H4 (cell line): ENCODE measurements at regions not wholly inside any gene's neighbourhood (a gene's known extent, or its start where the extent isn't known, plus 50 kb on each side); places are given as distances from the start of the nearest gene placed in this dataset.
A peak's percentile ranks its signal among the peaks of the same experiment; 100 is the strongest.
"Not testable (repeated sequence)": the region's sequence is repeated elsewhere in the genome, so short reads cannot be mapped to it uniquely, and the experiment has no call there.

Experiments used
- DNase-seq: peaks from one replicate; pipeline ENCODE4 v3.0.0-alpha.2; 2015; ENCODE audit warnings: low spot score

DNA sequence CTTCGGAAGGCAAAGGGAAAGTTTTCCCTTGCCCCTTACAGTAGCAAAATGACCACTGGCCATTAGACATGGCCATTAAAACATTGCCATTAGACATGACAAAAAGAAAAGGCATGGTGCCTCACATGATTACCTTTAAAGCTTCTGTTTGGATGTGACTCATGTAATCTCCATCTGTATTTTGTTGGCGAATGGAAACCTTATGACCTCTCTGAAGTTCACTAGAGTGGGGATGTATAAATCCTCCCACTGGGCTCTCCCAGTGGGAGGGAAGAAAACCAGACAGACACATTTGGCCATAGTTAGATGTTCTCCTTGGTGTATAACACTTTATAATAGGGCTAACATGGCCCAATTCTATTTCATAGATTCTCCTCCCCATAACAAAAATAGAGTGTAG is 152.6 kb downstream of the MAGEB17 start:
- no peak for DNase-seq

DNA sequence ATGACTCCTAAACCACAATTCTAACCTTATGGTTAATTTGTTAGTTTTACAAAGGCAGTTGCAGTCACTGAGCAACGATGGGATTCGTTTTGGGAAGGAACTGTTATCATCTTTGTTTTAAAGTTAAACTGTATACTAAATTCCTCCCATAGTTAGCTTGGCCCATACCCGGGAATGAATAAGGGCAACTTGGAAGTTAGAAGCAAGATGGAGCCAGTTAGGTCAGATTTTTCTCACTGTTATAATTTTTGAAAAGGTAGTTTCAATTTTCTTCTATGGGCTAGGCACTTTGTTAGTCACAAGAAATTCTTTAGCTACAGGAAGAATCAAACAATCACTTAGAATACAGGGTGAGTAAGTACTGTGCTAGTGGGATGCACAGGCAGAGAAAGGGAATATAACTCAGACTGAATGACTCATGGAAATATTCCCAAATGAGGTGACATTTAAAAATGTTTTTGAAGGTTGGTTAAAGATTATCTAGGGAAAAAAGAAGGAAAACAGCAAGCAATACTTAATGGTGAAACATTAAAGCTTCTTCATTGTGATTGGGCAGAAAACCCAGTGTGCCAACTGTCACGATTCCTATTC is 153.6 kb downstream of the MAGEB17 start:
- no peak for DNase-seq

DNA sequence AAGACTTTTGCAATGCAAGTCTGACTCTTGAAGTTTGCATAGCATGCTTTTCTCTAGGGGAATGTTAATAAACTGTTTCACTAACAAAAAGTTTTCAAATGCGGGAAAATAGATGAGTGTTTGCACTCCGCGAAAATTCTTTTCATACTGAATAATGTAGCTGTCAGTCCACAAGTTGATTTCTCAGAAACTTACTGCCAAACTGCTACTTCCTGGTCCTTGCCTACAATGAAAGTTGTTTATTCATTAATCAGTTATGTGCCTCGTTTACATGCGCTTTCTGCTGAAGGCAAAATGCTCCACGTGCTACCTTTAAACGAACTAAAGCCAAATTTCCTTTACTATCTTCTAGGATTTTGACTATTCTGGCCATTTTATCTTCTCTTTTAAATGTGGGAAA is 166.2 kb downstream of the MAGEB17 start:
- no peak for DNase-seq

DNA sequence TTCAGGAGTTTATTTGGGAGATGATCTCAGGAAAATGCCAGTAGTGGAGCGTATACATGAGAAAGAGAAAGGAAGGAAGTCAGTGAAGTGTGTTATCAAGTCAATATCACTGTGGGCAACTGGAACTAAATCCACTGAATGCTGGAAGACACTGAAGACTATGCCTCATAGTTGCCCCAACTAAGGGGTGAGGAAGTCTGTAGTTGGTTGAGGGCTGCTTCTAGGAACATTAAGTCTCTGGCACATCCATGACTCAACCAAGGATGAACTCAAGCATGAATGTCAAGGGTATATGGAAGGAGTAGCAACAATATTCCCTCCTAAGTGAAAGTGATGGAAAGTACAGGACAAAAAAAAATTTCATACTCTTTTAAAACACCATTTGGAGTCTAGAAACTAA is 167.9 kb downstream of the MAGEB17 start:
- no peak for DNase-seq

DNA sequence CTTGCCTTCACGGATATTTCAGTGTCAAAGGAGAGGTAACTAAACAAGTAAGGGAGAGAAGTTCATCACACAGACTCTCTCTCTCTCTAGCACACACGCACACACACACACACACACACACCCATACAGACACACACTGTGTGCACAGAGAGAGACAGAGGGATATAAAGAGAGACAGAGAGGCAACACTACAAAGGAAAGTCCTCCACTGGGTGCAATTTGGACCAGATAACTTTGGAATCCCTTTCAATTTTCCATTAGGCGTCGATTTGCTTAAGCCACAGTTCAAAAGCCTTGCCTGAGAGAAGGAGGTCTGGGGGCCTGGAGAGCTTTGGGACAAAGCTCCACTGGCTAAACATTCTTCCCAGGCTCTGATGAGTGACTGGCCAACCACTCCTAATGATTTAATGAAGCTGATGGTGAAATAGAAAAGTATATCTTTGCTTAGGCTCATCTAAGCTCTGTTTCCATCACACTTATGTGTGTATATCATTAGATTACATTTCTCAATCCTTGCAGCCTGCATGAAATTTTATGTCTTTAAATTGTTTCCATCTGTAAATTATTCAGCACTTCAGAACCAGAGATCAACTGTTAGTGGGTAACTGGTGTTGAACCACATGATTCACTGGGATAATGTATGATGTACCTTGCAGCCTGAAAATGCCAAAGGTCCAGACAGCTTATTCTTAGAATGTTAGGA is 180.8 kb downstream of the MAGEB17 start:
- no peak for DNase-seq

DNA sequence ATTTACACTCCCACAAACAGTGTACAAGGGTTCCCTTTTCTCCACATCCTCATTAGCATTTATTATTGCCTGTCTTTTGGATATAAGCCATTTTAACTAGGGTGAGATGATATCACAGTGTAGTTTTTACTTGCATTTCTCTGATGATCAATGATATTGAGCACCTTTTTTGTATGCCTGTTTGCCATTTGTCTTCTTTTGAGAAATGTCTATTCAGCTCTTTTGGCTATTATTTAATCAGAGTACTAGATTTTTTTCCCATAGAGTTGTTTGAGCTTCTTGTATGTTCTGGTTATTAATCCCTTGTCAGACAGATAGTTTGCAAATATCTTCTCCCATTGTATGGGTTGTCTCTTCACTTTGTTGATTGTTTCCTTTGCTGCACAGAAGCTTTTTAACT is 190.6 kb downstream of the MAGEB17 start:
- no peak for DNase-seq

DNA sequence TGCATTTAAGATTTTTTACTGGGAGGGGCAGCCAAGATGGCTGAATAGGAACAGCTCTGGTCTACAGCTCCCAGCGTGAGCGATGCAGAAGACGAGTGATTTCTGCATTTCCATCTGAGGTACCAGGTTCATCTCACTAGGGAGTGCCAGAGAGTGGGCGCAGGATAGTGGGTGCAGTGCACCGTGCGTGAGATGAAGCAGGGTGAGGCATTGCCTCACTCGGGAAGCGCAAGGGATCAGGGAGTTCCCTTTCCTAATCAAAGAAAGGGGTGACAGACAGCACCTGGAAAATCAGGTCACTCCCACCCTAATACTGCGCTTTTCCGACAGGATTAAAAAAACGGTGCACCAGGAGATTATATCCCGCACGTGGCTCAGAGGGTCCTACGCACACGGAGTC is 192.8 kb downstream of the MAGEB17 start:
- not testable (repeated sequence) for DNase-seq

DNA sequence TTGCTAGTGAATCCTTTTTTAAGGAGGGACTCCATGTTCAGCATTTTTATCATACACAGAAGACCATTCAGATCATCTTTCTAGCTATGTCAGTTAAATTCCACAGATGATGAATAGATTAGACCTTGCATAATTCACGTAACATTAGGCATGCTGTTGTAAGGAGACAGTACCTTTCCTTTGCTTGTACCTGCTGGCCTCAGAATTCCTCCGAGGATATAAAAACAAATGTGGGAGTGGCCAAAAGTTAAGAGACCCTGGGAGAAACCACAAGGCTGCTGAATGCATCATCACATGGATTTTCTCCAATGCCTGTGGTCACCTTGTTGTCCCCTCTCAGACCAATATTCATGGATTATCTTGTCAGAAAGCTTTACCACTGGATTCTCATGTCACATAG is 201.4 kb downstream of the MAGEB17 start:
- DNase-seq: no peak

DNA sequence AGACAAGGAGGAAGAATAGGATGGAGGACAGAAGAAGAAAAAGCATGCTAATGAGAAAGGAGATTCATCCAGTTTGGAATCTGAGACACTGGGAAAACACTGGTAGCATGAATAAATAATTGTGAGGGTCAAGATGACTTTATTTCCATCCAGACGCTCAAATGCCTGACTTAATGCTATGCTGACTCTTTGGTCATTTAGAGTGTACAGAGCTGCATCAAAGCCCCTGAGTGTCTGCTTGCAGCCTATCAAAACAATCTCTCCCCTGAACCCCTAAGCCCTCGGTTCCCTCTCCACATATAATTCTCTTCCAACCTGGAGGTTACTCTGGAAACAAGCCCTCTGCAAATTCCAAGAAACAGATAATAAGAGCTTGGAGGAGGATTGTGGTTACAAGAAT is 208.8 kb downstream of the MAGEB17 start:
- DNase-seq: no peak

DNA sequence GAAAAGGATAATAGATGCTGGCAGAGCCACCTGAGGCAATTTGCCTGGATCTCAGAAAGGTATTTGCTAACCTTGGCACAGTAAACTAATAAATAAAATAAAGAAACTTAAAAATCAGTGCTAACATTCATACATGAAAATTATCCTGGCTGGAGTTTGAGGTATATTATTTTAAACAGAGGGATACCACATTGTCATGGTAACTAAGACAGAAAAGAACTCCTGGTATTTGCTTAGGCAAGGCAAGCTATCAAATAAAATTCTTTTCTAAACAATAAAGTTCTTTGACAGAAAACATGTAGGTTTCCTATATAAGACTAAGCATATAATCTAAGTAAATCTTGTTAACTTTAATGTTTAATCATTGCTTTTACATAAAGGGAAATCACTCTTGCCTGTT is 218.8 kb downstream of the MAGEB17 start:
- DNase-seq: no peak

DNA sequence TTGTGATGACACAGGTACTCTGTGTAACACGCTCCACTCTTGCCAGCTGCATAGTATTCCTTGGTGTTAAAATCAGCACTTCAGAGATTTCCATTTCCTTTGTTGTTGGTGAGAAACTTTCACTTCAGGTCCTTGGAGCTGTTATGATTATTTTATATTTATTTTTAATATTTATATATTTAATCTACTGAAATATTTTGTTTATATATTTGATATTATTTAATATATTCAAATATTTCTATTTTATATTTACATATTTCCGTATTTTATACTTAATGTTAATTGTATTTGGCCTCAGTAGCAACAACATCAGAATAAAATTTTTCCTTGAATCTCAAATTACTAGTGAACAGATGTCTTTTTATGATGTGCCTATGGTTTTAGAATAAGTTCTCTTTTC is 225.3 kb downstream of the MAGEB17 start:
- DNase-seq: no peak

DNA sequence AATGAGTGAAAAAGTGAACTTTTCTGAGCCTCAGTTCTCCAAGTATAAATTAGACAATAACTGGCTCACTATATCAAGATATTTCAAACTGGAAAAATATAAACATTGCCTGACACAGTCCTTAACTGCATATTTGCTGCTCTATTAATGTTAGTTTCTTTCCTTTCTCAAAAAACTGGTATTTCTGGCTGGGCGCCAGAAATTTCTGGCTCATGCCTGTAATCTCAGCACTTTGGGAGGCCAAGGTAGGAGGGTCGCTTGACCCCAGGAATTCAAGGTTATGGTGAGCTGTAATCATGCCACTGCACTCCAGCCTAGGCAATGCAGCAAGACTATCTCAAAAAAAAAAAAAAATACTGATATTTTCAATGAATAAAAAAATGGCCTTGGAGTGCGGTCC is 227.0 kb downstream of the MAGEB17 start:
- no peak for DNase-seq

DNA sequence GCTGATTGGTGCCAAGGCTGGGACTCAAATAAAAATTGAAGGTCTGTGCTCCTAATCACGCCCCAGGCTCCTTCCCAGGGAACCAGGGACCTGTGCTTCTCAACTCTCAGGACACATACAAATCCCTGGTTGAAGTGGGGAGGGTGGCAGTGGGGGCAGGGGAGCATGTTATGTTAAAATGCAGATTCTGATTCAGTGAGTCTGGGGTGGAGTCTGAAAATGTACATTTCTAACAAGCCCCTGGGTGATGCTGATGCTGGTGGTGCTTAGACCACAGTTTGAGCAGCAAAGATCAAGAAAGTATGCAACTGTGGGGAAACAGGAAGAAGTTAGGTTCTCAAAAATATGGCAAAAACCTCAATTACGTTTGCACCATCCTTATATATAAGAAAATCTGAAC is 236.5 kb downstream of the MAGEB17 start:
- DNase-seq: no peak

DNA sequence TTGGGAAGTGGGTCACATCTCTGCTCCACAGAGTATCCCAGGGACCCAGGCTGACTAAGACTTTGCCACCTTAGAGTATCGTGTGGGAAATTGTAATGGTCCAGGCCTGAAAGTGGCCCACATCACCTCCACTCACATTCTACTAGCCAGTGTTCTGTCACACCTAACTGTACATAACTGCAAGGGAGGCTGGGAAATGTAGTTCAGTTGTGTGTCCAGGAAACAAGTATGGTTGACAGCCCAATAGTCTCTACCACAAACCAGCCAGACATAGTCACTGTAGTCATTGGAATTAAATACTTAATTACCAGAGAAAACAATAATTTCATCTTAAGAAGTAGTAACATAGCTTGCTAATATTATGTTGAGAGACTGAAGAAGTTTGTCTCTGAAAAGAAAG is 233.4 kb upstream of the S100G start:
- no peak for DNase-seq

DNA sequence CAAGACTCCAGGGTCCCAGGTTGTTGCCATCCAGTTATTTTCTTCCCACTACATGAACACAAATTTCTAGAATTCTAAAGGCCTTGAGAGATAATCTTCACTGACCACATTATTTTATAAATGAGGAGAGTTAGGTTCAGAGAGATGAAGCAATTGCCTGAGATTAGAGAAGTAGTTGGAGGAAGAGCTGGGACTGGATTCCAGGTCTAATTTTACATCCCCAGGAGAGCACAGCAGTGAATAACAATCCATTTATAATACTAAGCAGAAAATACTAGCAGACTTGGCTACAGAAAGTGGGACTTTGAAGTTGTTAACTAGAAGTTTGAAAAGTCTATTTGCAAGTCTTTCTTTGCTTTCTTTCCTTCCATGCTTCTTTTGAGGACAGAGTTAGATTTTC is 231.3 kb upstream of the S100G start:
- DNase-seq: no peak

DNA sequence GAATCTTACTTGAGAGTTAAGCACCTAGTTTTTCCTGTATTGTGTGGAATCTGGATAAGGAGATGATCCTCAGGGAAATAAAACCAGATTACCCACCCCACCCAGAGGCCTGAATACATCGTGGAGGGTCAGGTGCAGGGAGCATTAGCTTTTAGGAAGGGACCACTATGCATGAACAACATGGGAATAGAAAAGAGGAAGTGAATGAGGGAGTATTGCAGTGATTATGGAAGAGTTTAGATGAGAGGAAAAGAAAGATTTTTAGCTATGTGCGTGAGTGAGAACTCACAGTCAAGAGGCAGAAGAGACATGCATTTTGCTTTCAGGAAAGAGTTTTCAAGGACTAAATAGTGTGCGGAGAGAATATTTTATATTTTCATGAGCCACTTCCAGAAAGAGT is 222.3 kb upstream of the S100G start:
- DNase-seq: no peak

DNA sequence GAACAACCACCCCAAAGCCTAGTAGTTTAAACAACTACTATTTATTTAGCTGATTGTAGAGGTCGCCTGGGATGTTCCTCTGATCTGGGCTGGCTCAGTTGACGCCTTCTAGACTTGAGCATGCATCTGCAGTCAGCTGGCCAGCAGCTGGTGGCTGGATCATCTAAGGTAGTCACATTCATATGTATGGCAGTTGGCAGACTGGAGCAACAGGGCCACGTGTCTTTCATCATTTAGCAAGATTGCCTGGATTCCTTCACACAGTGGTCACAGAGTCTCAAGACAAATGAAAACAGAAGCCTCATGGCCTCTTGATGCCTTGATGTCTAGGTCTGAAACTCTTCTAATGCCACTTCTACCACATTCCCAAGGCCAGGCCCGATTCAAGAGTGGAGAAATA is 220.6 kb upstream of the S100G start:
- DNase-seq: no peak

DNA sequence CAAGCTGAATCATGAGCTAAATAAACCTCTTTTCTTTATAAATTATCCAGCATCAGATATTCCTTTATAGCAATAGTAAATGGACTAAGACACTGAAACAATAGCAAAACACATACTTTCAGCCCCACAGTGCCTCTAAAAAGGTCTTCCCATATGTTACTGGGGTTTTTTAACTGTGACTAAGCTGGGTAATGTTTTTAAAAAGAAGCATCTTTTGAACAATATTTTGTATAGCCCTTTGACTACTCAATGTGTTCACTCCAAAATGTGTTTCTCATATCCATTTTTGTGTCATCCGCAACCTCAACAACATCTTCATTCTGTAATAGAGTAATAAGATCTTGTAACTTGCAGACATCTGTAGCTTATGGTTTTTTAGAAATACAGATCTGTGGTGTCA is 218.7 kb upstream of the S100G start:
- no peak for DNase-seq

DNA sequence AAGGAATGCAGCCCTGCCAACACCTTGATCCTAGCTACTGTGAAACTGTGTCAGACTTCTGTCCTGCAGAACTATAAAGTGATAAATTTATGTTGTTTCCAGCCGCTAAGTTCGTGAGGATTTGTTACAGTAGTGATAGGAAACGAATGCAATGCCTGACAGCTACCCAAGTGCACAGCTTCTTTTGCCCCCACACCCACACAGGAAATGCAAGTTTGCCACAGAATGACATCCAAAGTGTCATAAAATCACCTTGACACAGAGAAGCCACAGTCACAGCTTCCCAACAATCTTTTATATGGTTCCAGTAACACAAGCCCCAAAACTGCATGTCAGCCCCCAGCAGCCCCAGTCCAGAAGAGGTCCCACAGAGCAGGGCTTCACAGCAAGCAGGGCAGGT is 216.9 kb upstream of the S100G start:
- DNase-seq: no peak

DNA sequence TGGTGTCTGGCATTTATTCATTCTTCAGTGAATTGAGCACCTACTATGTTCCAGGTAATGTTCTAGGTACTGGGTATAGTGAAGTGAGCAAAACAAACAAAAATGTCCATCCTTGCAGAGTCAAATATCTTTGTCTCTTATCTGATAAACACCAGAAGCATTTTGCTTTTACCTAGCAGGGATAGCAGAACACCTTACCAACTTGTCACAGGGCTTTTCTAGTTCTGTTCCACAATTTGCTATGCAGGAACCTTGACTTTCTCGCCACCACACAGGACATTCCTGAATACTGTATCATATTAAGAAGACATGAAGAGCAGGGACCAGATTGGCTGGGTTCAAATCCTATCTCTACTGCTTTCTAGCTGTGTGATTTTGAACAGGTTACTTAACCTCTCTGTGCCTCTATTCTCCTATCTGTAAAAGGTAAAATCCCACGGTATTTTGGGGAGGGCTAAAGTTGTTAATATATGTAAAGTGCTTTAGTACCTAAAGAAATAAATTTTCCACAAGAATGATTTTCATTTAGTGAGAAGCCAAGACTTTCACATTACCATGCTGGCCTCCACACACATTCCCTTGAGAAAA is 214.5 kb upstream of the S100G start:
- no peak for DNase-seq

DNA sequence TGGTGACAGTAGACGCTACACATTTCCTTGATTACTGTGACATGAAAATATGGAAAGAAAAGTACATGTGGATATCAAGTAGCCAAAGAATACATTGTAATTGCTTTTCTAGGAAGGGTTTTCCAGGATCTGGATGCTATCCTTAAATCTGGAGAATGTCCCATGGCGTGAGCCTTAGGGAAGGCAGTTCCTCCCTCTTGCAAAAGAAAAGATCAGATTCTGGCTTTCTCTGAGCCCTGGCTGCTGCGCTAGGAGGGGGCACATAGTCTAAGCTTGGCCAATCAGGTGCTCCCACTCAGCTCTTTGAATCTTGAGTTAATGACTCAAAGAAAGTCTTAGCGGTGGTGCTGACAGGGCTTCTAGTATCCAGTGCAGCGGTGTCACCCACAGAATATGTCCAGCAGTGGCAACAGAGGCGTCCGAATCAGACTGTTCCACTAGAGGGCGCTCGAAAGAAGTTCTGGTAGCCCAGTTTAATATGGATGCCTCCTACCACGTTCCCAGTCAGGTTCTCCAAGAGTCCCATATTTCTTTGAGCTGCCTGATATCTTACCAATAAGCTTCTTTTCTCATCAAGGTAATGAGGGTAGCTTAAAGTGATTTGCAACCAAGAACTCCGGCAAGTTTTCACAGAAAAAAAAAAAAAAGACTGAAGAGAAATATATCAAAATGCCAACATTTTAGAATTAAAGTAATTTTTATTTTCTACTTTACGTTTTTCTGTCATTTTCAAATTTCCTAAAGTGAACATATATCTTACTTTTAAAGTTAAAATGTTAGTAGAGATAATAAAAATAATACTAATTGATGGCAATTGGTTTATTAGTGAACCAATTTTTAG is 213.4 kb upstream of the S100G start:
- peak; percentile 55 for DNase-seq

DNA sequence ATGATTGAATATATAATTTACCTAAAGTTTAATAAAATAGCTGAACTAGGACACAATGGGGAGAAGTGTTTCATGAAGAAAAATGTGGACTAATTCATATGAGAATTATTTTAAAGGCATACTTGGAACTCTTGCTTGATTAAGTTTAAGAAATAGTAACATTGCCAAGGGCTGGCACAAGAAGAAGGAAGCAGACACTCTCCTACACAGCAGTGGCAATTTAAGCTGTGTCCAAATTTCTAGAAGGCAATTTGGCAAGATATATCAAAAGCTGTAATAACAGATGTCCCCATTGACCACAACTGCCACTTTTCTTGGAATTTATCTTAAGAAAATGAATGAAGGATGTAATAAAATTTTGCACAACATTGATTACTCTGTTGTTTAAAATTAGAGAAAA is 209.5 kb upstream of the S100G start:
- DNase-seq: no peak

DNA sequence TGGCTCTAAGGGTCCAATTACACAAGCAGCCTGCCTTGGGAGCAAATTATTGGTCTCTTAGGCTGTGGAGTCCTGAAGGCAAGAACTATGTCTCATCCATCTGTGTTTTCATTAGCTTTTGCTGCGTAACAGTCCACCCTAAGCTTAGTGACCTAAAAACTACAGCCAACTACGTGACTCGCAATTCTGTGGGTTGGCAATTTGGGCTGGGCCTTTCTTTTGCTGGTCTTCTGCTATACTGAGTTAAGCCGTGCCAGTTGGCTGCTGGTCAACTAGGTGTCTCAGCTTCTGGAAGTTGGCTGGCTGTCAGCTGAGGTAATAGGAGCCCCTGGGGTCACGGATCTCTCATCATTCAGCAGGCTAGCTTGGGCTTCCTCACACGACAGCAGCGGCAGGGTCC is 205.6 kb upstream of the S100G start:
- DNase-seq: no peak
